ENCODE measurements at regions not wholly inside any gene's neighbourhood (a gene's known extent, or its start where the extent isn't known, plus 50 kb on each side); places are given as distances from the start of the nearest gene placed in this dataset.

- TF ChIP-seq, protein P1, sequence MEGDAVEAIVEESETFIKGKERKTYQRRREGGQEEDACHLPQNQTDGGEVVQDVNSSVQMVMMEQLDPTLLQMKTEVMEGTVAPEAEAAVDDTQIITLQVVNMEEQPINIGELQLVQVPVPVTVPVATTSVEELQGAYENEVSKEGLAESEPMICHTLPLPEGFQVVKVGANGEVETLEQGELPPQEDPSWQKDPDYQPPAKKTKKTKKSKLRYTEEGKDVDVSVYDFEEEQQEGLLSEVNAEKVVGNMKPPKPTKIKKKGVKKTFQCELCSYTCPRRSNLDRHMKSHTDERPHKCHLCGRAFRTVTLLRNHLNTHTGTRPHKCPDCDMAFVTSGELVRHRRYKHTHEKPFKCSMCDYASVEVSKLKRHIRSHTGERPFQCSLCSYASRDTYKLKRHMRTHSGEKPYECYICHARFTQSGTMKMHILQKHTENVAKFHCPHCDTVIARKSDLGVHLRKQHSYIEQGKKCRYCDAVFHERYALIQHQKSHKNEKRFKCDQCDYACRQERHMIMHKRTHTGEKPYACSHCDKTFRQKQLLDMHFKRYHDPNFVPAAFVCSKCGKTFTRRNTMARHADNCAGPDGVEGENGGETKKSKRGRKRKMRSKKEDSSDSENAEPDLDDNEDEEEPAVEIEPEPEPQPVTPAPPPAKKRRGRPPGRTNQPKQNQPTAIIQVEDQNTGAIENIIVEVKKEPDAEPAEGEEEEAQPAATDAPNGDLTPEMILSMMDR (optimal IDR thresholded peaks at IDR 0.05 in 1 of 3, IDR thresholded peaks at IDR 0.05 in 1 of 3, conservative IDR thresholded peaks at IDR 0.05 in 1 of 3; ENCODE audit: extremely low read depth in 1 of 3, insufficient read depth in 2 of 3, low read length in 3 of 3), result no peak
- TF ChIP-seq EZH2 (IDR thresholded peaks at IDR 0.05; ENCODE audit: low read length), result no peak
Measured at GRCh38 chr5:105530716-105531261, 1968.2 kb upstream of the NUDT12 start.
